Neural progenitor cell (in vitro differentiated cells): ENCODE measurements at regions not wholly inside any gene's neighbourhood (a gene's known extent, or its start where the extent isn't known, plus 50 kb on each side); places are given as distances from the start of the nearest gene placed in this dataset.

Experiments
- CTCF ChIP-seq: fragments of 200-600 bp; sonication (generic); IDR thresholded peaks from 2 replicates; pipeline ENCODE4 v1.5.1; 2017; ENCODE audit warnings: antibody characterized with exemption, mild to moderate bottlenecking
- EZH2phosphoT487 ChIP-seq: fragments of 200-600 bp; sonication (generic); IDR thresholded peaks from 2 replicates; pipeline ENCODE4 v1.6.1; 2017; ENCODE audit warnings: antibody characterized with exemption

GRCh38 chr6:72525821-72526510 is 95.9 kb upstream of the KCNQ5 start:
- TF ChIP-seq CTCF = no peak
- no peak for TF ChIP-seq EZH2phosphoT487
